HL-60 (cell line): ENCODE measurements at regions not wholly inside any gene's neighbourhood (a gene's known extent, or its start where the extent isn't known, plus 50 kb on each side); places are given as distances from the start of the nearest gene placed in this dataset.
"Not testable (repeated sequence)": the region's sequence is repeated elsewhere in the genome, so short reads cannot be mapped to it uniquely, and the experiment has no call there.

Experiments
- DNase-seq, 2 experiments: peaks; one replicate each; pipeline ENCODE4 v3.0.0-alpha.2; 2010 to 2020; ENCODE audit warnings: low read depth in 1 of 2, low spot score in 1 of 2
- H3K27ac ChIP-seq: fragments of 250-450 bp; sonication (Bioruptor Pico); replicated peaks from 2 replicates; pipeline ENCODE4 v1.5.1; 2020; ENCODE audit warnings: mild to moderate bottlenecking, moderate library complexity
- H3K27me3 ChIP-seq: fragments of 250-450 bp; sonication (Bioruptor Pico); 2 replicates; pipeline ENCODE4 v1.5.1; 2021; ENCODE audit warnings: mild to moderate bottlenecking, moderate library complexity; ENCODE audit not compliant: insufficient read depth, poor library complexity, severe bottlenecking
- H3K4me3 ChIP-seq: replicated peaks from 2 replicates; pipeline ENCODE4 v1.5.1; 2011; ENCODE audit warnings: mild to moderate bottlenecking, control low read depth, low read length; ENCODE audit not compliant: insufficient read depth
- CTCF ChIP-seq: IDR thresholded peaks from one replicate; pipeline ENCODE4 v1.5.1; 2011; ENCODE audit warnings: low read length, control low read depth, inconsistent platforms; ENCODE audit not compliant: insufficient read depth
- GABPA ChIP-seq: IDR thresholded peaks from 2 replicates; pipeline ENCODE4 v1.6.1; 2012; ENCODE audit warnings: low read depth
- POLR2AphosphoS5 ChIP-seq: IDR thresholded peaks from 2 replicates; pipeline ENCODE4 v1.6.1; 2012; ENCODE audit warnings: low read depth
- REST ChIP-seq: IDR thresholded peaks from 2 replicates; pipeline ENCODE4 v1.6.1; 2012; ENCODE audit warnings: low read depth; ENCODE audit not compliant: insufficient replicate concordance
- SPI1 ChIP-seq: IDR thresholded peaks from 2 replicates; pipeline ENCODE4 v1.6.1; 2012; ENCODE audit warnings: low read depth, mild to moderate bottlenecking, borderline replicate concordance

GRCh38 chr13:65585346-65585745 lies 1644.8 kb downstream of the PCDH9 start:
- no peak overlapping the region for H3K27ac ChIP-seq
- DNase-seq, result no peak
- TF ChIP-seq CTCF (no peak), SPI1 (no peak), GABPA (no peak), POLR2AphosphoS5 (no peak), REST (no peak)
- no peak overlapping the region for H3K4me3 ChIP-seq
- no peaks in the 10 kb centered on the region for H3K27me3 ChIP-seq

GRCh38 chr13:65584126-65584525 lies 1646.0 kb downstream of the PCDH9 start:
- no peak for DNase-seq
- TF ChIP-seq CTCF (no peak), REST (no peak)

GRCh38 chr13:65582160-65582559 lies 1648.0 kb downstream of the PCDH9 start:
- DNase-seq, result no peak
- TF ChIP-seq CTCF (no peak), POLR2AphosphoS5 (no peak)
- Histone ChIP-seq H3K4me3 (no peak overlapping the region), H3K27ac (no peak overlapping the region), H3K27me3 (no peaks in the 10 kb centered on the region)

More at GRCh38 chr13:65584126-65584525, 1646.0 kb downstream of the PCDH9 start:
- Histone ChIP-seq H3K27me3 (no peaks in the 10 kb centered on the region), H3K4me3 (no peak overlapping the region), H3K27ac (no peak overlapping the region)

GRCh38 chr13:65564561-65564960 lies 1665.6 kb downstream of the PCDH9 start:
- DNase-seq, result not testable (repeated sequence)

More at GRCh38 chr13:65564561-65564960, 1665.6 kb downstream of the PCDH9 start:
- not testable (repeated sequence) for H3K27me3 ChIP-seq, H3K4me3 ChIP-seq, H3K27ac ChIP-seq
